BJ (cell line): ENCODE measurements at regions not wholly inside any gene's neighbourhood (a gene's known extent, or its start where the extent isn't known, plus 50 kb on each side); places are given as distances from the start of the nearest gene placed in this dataset.

ENCODE experiments used
- CTCF ChIA-PET: fragments of 350-600 bp; formaldehyde crosslinking; extraction: SDS; loops from one replicate; lab custom pipeline; 2021; ENCODE audit warnings: antibody characterized with exemption, inconsistent platforms; lab: Yijun Ruan, JAX
- POLR2A ChIA-PET: fragments of 300-600 bp; sonication (Branson Sonifier 250); formaldehyde crosslinking; extraction: SDS; loops from one replicate; lab custom pipeline; 2021; ENCODE audit warnings: antibody characterized with exemption; lab: Charles Lee
- DNase-seq: peaks from one replicate; pipeline ENCODE4 v3.0.0-alpha.2; 2011; ENCODE audit warnings: low read depth
- H3K27me3 ChIP-seq: 2 replicates; pipeline ENCODE4 v1.6.0; 2011; ENCODE audit warnings: low read length; ENCODE audit not compliant: control insufficient read depth, insufficient read depth
- H3K36me3 ChIP-seq: 2 replicates; pipeline ENCODE4 v1.5.1; 2011; ENCODE audit warnings: low read length; ENCODE audit not compliant: control insufficient read depth, insufficient read depth
- H3K4me3 ChIP-seq: 2 replicates; pipeline ENCODE4 v1.5.1; 2011; ENCODE audit warnings: low read depth, mild to moderate bottlenecking, control low read depth, low read length
- TF ChIP-seq, protein P1 (sequence below): IDR thresholded peaks from 2 replicates; pipeline ENCODE4 v1.5.1; 2011; ENCODE audit warnings: low read depth, mild to moderate bottlenecking, control low read depth, inconsistent platforms, low read length, moderate library complexity; ENCODE audit not compliant: insufficient read depth

DNA sequence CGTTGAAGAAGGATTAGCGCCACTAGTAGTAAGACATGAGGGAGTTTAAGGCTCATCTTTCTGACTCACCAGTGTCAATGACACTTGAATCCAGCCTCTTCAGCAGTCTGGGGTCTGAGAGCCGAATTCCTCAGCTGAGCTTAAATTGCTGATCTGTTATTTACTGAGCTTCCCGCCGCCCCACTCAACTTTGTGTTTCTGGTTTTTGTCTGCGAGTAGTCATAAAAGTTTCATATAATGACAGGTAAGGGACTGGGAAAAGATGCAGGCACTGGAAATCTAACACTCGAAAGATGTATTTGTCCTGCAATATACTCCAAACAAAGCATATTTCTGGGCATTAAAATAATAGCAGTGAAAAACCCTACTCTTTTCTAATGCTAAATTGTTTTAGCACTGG lies 51.2 kb upstream of the RELN start:
- Histone ChIP-seq H3K36me3 (no peaks in the 10 kb centered on the region), H3K27me3 (0 out of 2 replicates have a peak, but pooled peaks cover 1% of the 10 kb centered on the region), H3K4me3 (no peak overlapping the region)
- ChIA-PET CTCF (no interaction called here), POLR2A (no interaction called here)
- no peak for DNase-seq
- TF ChIP-seq, protein P1, sequence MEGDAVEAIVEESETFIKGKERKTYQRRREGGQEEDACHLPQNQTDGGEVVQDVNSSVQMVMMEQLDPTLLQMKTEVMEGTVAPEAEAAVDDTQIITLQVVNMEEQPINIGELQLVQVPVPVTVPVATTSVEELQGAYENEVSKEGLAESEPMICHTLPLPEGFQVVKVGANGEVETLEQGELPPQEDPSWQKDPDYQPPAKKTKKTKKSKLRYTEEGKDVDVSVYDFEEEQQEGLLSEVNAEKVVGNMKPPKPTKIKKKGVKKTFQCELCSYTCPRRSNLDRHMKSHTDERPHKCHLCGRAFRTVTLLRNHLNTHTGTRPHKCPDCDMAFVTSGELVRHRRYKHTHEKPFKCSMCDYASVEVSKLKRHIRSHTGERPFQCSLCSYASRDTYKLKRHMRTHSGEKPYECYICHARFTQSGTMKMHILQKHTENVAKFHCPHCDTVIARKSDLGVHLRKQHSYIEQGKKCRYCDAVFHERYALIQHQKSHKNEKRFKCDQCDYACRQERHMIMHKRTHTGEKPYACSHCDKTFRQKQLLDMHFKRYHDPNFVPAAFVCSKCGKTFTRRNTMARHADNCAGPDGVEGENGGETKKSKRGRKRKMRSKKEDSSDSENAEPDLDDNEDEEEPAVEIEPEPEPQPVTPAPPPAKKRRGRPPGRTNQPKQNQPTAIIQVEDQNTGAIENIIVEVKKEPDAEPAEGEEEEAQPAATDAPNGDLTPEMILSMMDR = no peak

GRCh38 chr7:104039363-104039762 lies 49.9 kb upstream of the RELN start:
- ChIA-PET POLR2A (no interaction called here), CTCF (no interaction called here)
- H3K4me3 ChIP-seq = no peak overlapping the region
- TF ChIP-seq, protein P1 = no peak
- H3K36me3 ChIP-seq = no peaks in the 10 kb centered on the region
- 0 out of 2 replicates have a peak, but pooled peaks cover 1% of the 10 kb centered on the region for H3K27me3 ChIP-seq
- DNase-seq = no peak
